Ovary (tissue), 7 donors: ENCODE measurements at regions not wholly inside any gene's neighbourhood (a gene's known extent, or its start where the extent isn't known, plus 50 kb on each side); places are given as distances from the start of the nearest gene placed in this dataset.

Experiments used
- DNase-seq, 5 donors: peaks; one replicate each; pipeline ENCODE4 v3.0.0-alpha.2; 2019 to 2020
- H3K27ac ChIP-seq, 2 donors: fragments of 200-600 bp; one replicate each; pipeline versions ENCODE4 v1.5.1 to v1.8.0; 2019 to 2022
- H3K27me3 ChIP-seq: fragments of 200-600 bp; one replicate; pipeline ENCODE4 v1.8.0; 2022
- H3K36me3 ChIP-seq: fragments of 200-600 bp; sonication (generic); one replicate; pipeline ENCODE4 v1.5.1; 2019
- H3K4me1 ChIP-seq: one replicate; pipeline ENCODE4 v1.8.1; 2013; ENCODE audit warnings: mild to moderate bottlenecking, moderate library complexity; ENCODE audit not compliant: insufficient read depth
- H3K4me3 ChIP-seq: fragments of 200-600 bp; sonication (generic); one replicate; pipeline ENCODE4 v1.5.1; 2017
- H3K9me3 ChIP-seq, 2 donors: fragments of 200-600 bp in 1 of 2; sonication (generic) in 1 of 2; one replicate each; pipeline versions ENCODE4 v1.5.1 to v1.8.1; 2013 to 2019; ENCODE audit warnings: mild to moderate bottlenecking in 1 of 2, moderate library complexity in 1 of 2
- CTCF ChIP-seq, 3 donors: fragments of 450-650 bp in 2 of 3; fragments of 200-600 bp in 1 of 3; IDR thresholded peaks; one replicate each; pipeline versions ENCODE4 v1.5.1 to v1.8.0; 2016 to 2022; ENCODE audit warnings: antibody characterized with exemption in 3 of 3, mild to moderate bottlenecking in 1 of 3
- EP300 ChIP-seq: sonication (generic); formaldehyde crosslinking; IDR thresholded peaks from one replicate; pipeline ENCODE4 v1.6.1; 2017; ENCODE audit warnings: antibody characterized with exemption
- POLR2A ChIP-seq: fragments of 450-650 bp; IDR thresholded peaks from one replicate; pipeline ENCODE4 v1.6.1; 2017; ENCODE audit warnings: antibody characterized with exemption, mild to moderate bottlenecking, moderate library complexity
- WGBS, 3 donors: extraction: QIAGEN DNeasy Blood & Tissue Kit in 1 of 3; methylation state at CpG; one replicate each; pipeline versions ENCODE4 v1.1.5 to v1.1.7; 2013 to 2017; 5-methylcytosine and 5-hydroxymethylcytosine counted together
- intact Hi-C, 4 donors: fragments of 100-400 bp; cut with DNase I; formaldehyde crosslinking; loops; one replicate each; pipeline versions ENCODE4 v1.11.0 to v1.15.1; 2022 to 2023
- donor health status: DM: no; HTN: no; CAD: no; lungs with moderate emphysema.
- donor health status: DM: no; HTN: no; CAD: no.
- donor health status: Bipolar disorder and iron deficiency.
- donor health status: DM: no; HTN: no; CAD: no.
- donor health status: DM: yes; HTN: yes; CAD: no.

GRCh38 chr2:186099826-186100225, 361.2 kb downstream of the FSIP2 start:
- no peak overlapping the region for H3K27ac ChIP-seq
- DNase-seq = no peak
- intact Hi-C loops = no loop called here

DNA sequence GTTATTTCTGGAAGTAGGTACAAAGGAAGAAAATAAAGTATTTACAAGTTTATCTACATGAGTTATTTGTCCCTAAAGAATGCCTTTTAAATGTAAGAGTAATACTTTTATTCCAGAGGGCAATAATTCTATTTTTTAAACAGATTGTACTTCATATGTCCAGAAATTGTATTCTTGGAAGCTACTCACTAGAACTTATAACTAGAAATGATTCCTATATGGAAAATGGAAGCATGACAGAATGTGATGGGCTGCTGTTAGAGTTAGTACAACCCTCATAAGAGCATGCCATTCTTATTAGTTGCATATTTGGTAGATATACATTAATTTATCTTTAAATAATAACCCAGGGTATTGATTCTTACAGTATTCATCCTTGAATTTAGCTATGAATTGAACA, 362.0 kb downstream of the FSIP2 start:
- Histone ChIP-seq H3K27ac (no peak overlapping the region), H3K27me3 (no peaks in the 10 kb centered on the region), H3K36me3 (no peaks in the 10 kb centered on the region), H3K9me3 (no peaks in the 10 kb centered on the region), H3K4me3 (no peak overlapping the region), H3K4me1 (no peaks in the 10 kb centered on the region)
- intact Hi-C loops = no loop called here
- no peak for TF ChIP-seq EP300
- TF ChIP-seq CTCF (IDR thresholded peaks at IDR 0.05) = no peak
- no peak for TF ChIP-seq POLR2A
- no peak for DNase-seq

More at GRCh38 chr2:186099826-186100225, 361.2 kb downstream of the FSIP2 start:
- H3K4me1 ChIP-seq = no peaks in the 10 kb centered on the region
- H3K27me3 ChIP-seq = no peaks in the 10 kb centered on the region
- H3K9me3 ChIP-seq = no peaks in the 10 kb centered on the region
- H3K36me3 ChIP-seq = no peaks in the 10 kb centered on the region
- WGBS, 3 donors = 67 to 75% (median 71%) methylated on average over 2 of the region's 2 CpGs
- H3K4me3 ChIP-seq = no peak overlapping the region
- no peak for TF ChIP-seq POLR2A
- no peak for TF ChIP-seq CTCF (IDR thresholded peaks at IDR 0.05)
- no peak for TF ChIP-seq EP300

GRCh38 chr2:186101616-186102015, 363.0 kb downstream of the FSIP2 start:
- 73 to 82% (median 77%) methylated on average over 3 of the region's 3 CpGs for WGBS, 3 donors
- no peaks in the 10 kb centered on the region for H3K36me3 ChIP-seq
- no peak overlapping the region for H3K4me3 ChIP-seq
- no peaks in the 10 kb centered on the region for H3K4me1 ChIP-seq
- H3K9me3 ChIP-seq = no peaks in the 10 kb centered on the region
- TF ChIP-seq EP300 (no peak), POLR2A (no peak), CTCF (IDR thresholded peaks at IDR 0.05) (no peak)
- DNase-seq = no peak
- intact Hi-C loops = no loop called here
- H3K27ac ChIP-seq = no peak overlapping the region
- H3K27me3 ChIP-seq = no peaks in the 10 kb centered on the region

- intact Hi-C loops = no loop called here
- WGBS, 3 donors = 94 to 98% (median 97%) methylated on average over 2 of the region's 2 CpGs
- H3K27ac ChIP-seq = no peak overlapping the region
- DNase-seq = no peak
- TF ChIP-seq CTCF (IDR thresholded peaks at IDR 0.05) (no peak), POLR2A (no peak), EP300 (no peak)
- H3K36me3 ChIP-seq = no peaks in the 10 kb centered on the region
- no peaks in the 10 kb centered on the region for H3K27me3 ChIP-seq
- no peaks in the 10 kb centered on the region for H3K4me1 ChIP-seq
- H3K9me3 ChIP-seq = no peaks in the 10 kb centered on the region
- H3K4me3 ChIP-seq = no peak overlapping the region
These were observed 364.7 kb downstream of the FSIP2 start for GRCh38 chr2:186103276-186103675.
